ENCODE measurements at regions not wholly inside any gene's neighbourhood (a gene's known extent, or its start where the extent isn't known, plus 50 kb on each side); places are given as distances from the start of the nearest gene placed in this dataset.

GRCh38 chr6:164563924-164564323, 745.5 kb downstream of the C6orf118 start:
- Histone ChIP-seq H3K4me3 (ENCODE audit: low read depth, low read length) (no peak overlapping the region), H3K4me1 (ENCODE audit: control insufficient read depth, insufficient read depth, low read length) (no peaks in the 10 kb centered on the region; the same call in 1 of the 2 replicates), H3K9ac (ENCODE audit: low read depth, low read length) (no peak overlapping the region), H3K27me3 (ENCODE audit: control insufficient read depth, insufficient read depth, low read length) (no peaks in the 10 kb centered on the region), H3K9me3 (ENCODE audit: control insufficient read depth, insufficient read depth, low read length) (peaks cover 30% of the 10 kb centered on the region), H3K36me3 (ENCODE audit: control insufficient read depth, insufficient read depth, low read length) (no peaks in the 10 kb centered on the region), H3K27ac (ENCODE audit: low read depth, low read length) (no peak overlapping the region)

DNA sequence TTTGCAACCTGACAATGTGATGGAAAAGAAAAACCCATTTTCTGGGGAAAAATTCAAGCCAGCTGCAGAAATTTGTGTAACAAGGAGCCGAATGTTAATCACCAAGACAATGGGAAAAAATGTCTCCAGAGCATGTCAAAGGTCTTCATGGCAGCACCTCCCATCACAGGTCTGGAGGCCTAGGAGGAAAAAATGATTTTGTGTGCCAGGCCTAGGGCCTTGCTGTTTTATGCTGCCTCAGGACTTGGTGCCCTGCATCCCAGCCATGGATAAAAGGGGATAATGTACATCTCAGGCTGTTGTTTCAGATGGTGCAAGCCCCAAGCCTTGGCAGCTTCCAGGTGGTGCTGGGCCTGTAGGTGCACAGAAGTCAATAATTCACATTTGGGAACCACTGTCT, 747.7 kb downstream of the C6orf118 start:
- H3K36me3 ChIP-seq (ENCODE audit: control insufficient read depth, insufficient read depth, low read length) = no peaks in the 10 kb centered on the region
- H3K27ac ChIP-seq (ENCODE audit: low read depth, low read length) = no peak overlapping the region
- H3K27me3 ChIP-seq (ENCODE audit: control insufficient read depth, insufficient read depth, low read length) = no peaks in the 10 kb centered on the region
- peaks cover 30% of the 10 kb centered on the region for H3K9me3 ChIP-seq (ENCODE audit: control insufficient read depth, insufficient read depth, low read length)
- no peaks in the 10 kb centered on the region for H3K4me1 ChIP-seq (ENCODE audit: control insufficient read depth, insufficient read depth, low read length)
- H3K4me3 ChIP-seq (ENCODE audit: low read depth, low read length) = no peak overlapping the region
- H3K9ac ChIP-seq (ENCODE audit: low read depth, low read length) = no peak overlapping the region

GRCh38 chr6:164554700-164555476, 754.5 kb downstream of the C6orf118 start:
- Histone ChIP-seq H3K9me3 (ENCODE audit: control insufficient read depth, insufficient read depth, low read length) (no peaks in the 10 kb centered on the region; the same call in none of the 2 replicates), H3K27ac (ENCODE audit: low read depth, low read length) (no peak overlapping the region), H3K9ac (ENCODE audit: low read depth, low read length) (no peak overlapping the region), H3K27me3 (ENCODE audit: control insufficient read depth, insufficient read depth, low read length) (no peaks in the 10 kb centered on the region), H3K4me3 (ENCODE audit: low read depth, low read length) (no peak overlapping the region), H3K4me1 (ENCODE audit: control insufficient read depth, insufficient read depth, low read length) (peaks cover 3% of the 10 kb centered on the region; the same call in 1 of the 2 replicates), H3K36me3 (ENCODE audit: control insufficient read depth, insufficient read depth, low read length) (no peaks in the 10 kb centered on the region)

DNA sequence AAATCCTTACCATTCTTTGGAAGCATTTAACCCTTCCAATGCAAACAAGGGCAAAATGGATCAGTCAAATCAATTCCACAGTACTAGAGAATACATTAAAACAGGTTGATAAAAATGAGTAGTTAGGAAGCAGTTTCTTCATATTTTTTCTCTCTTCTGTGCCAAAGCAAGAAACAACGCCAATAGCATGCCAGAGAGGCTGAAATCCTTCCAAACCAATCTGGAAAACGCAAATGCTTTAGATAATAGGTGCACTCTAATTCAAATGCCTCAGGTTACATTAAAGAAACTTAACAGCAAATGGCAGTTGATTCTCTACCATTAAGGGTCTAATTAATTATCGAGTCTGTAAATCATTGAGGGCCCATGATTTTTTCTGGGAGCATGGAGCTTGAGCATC, 755.2 kb downstream of the C6orf118 start:
- Histone ChIP-seq H3K27ac (ENCODE audit: low read depth, low read length) (no peak overlapping the region), H3K27me3 (ENCODE audit: control insufficient read depth, insufficient read depth, low read length) (no peaks in the 10 kb centered on the region), H3K4me3 (ENCODE audit: low read depth, low read length) (no peak overlapping the region), H3K36me3 (ENCODE audit: control insufficient read depth, insufficient read depth, low read length) (no peaks in the 10 kb centered on the region), H3K9me3 (ENCODE audit: control insufficient read depth, insufficient read depth, low read length) (no peaks in the 10 kb centered on the region; the same call in 1 of the 2 replicates), H3K9ac (ENCODE audit: low read depth, low read length) (no peak overlapping the region), H3K4me1 (ENCODE audit: control insufficient read depth, insufficient read depth, low read length) (peaks cover 3% of the 10 kb centered on the region; the same call in 1 of the 2 replicates)

GRCh38 chr6:164551706-164552105, 757.7 kb downstream of the C6orf118 start:
- Histone ChIP-seq H3K4me1 (ENCODE audit: control insufficient read depth, insufficient read depth, low read length) (peaks cover 3% of the 10 kb centered on the region; the same call in 1 of the 2 replicates), H3K27me3 (ENCODE audit: control insufficient read depth, insufficient read depth, low read length) (no peaks in the 10 kb centered on the region), H3K9ac (ENCODE audit: low read depth, low read length) (no peak overlapping the region), H3K4me3 (ENCODE audit: low read depth, low read length) (no peak overlapping the region), H3K27ac (ENCODE audit: low read depth, low read length) (no peak overlapping the region), H3K9me3 (ENCODE audit: control insufficient read depth, insufficient read depth, low read length) (no peaks in the 10 kb centered on the region), H3K36me3 (ENCODE audit: control insufficient read depth, insufficient read depth, low read length) (no peaks in the 10 kb centered on the region)

DNA sequence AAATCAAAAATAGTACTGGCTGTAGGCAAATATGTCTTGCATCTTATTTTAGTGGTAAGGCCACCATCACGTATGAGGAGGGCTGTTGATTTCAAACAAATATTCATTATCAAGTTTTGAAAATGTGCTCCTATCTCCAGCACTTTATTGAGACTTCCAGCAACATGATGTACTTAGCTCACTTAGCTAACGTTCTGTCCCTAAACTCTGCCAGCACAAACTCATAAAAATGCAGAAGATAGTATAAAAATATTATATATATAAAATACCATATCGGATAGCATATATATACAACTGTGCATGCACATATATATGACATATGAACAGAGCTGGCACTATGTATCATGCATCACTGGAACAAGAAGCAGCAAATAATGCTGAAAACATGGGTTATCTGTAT, 762.3 kb downstream of the C6orf118 start:
- H3K27me3 ChIP-seq (ENCODE audit: control insufficient read depth, insufficient read depth, low read length) = no peaks in the 10 kb centered on the region
- H3K4me1 ChIP-seq (ENCODE audit: control insufficient read depth, insufficient read depth, low read length) = no peaks in the 10 kb centered on the region
- no peaks in the 10 kb centered on the region for H3K9me3 ChIP-seq (ENCODE audit: control insufficient read depth, insufficient read depth, low read length)
- no peak overlapping the region for H3K4me3 ChIP-seq (ENCODE audit: low read depth, low read length)
- H3K27ac ChIP-seq (ENCODE audit: low read depth, low read length) = no peak overlapping the region
- no peaks in the 10 kb centered on the region for H3K36me3 ChIP-seq (ENCODE audit: control insufficient read depth, insufficient read depth, low read length)
- no peak overlapping the region for H3K9ac ChIP-seq (ENCODE audit: low read depth, low read length)

- Histone ChIP-seq H3K27me3 (ENCODE audit: control insufficient read depth, insufficient read depth, low read length) (no peaks in the 10 kb centered on the region), H3K4me1 (ENCODE audit: control insufficient read depth, insufficient read depth, low read length) (no peaks in the 10 kb centered on the region), H3K27ac (ENCODE audit: low read depth, low read length) (no peak overlapping the region), H3K4me3 (ENCODE audit: low read depth, low read length) (no peak overlapping the region), H3K9me3 (ENCODE audit: control insufficient read depth, insufficient read depth, low read length) (no peaks in the 10 kb centered on the region), H3K9ac (ENCODE audit: low read depth, low read length) (no peak overlapping the region), H3K36me3 (ENCODE audit: control insufficient read depth, insufficient read depth, low read length) (no peaks in the 10 kb centered on the region)
Observed at GRCh38 chr6:164546263-164546662, 763.1 kb downstream of the C6orf118 start.

DNA sequence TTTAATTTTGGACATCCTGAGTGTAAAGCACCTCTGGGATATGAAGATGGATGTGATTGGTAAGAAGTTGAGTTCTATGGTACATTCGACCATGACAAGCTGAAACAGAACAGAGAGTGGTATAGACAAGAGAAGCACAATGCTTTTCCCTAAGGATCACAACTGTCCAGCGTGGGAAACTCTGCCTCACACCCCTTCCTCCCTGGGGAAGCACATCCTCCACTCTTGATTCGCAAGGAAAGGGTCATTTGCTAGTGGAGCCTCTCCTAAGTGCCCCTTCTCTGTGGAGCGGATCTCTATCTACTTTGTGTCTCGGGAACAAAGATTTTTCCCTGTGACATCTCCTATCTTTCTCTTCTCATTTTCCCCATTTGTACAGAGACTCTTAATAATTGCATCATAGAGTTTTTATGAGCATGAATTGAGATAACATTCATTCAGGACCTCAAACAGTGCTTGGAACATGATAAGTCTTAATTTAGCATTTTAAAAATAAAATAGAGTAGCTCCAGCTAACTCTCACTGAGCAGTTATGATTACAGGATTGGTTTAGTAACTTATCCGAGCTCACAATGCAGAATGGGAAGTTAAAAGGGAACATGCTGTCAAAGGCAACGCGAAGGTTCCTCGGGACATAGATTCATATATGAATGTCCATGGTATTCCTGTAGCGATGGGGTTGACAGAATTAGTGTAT, 775.2 kb downstream of the C6orf118 start:
- Histone ChIP-seq H3K27ac (ENCODE audit: low read depth, low read length) (no peak overlapping the region), H3K4me3 (ENCODE audit: low read depth, low read length) (no peak overlapping the region), H3K27me3 (ENCODE audit: control insufficient read depth, insufficient read depth, low read length) (no peaks in the 10 kb centered on the region), H3K4me1 (ENCODE audit: control insufficient read depth, insufficient read depth, low read length) (no peaks in the 10 kb centered on the region), H3K9me3 (ENCODE audit: control insufficient read depth, insufficient read depth, low read length) (no peaks in the 10 kb centered on the region), H3K9ac (ENCODE audit: low read depth, low read length) (no peak overlapping the region), H3K36me3 (ENCODE audit: control insufficient read depth, insufficient read depth, low read length) (no peaks in the 10 kb centered on the region)

DNA sequence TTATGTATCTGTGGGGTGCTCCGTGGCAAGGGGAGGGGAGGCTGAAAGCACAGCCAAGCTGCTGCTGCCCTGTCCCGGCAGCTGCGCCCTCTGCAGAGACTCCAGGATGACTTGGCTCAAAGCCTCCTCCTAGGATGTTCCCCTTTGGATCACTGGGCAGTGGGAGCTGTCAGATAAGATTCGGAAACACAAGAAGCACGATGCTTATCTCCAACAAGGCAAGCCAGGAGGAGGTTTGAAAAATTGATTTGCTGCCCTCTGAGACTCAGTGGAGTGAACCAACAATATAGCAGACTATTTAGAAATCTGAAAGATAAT, 776.4 kb downstream of the C6orf118 start:
- H3K27me3 ChIP-seq (ENCODE audit: control insufficient read depth, insufficient read depth, low read length) = no peaks in the 10 kb centered on the region
- H3K27ac ChIP-seq (ENCODE audit: low read depth, low read length) = no peak overlapping the region
- H3K36me3 ChIP-seq (ENCODE audit: control insufficient read depth, insufficient read depth, low read length) = no peaks in the 10 kb centered on the region
- H3K9ac ChIP-seq (ENCODE audit: low read depth, low read length) = no peak overlapping the region
- H3K9me3 ChIP-seq (ENCODE audit: control insufficient read depth, insufficient read depth, low read length) = no peaks in the 10 kb centered on the region
- H3K4me3 ChIP-seq (ENCODE audit: low read depth, low read length) = no peak overlapping the region
- H3K4me1 ChIP-seq (ENCODE audit: control insufficient read depth, insufficient read depth, low read length) = no peaks in the 10 kb centered on the region

DNA sequence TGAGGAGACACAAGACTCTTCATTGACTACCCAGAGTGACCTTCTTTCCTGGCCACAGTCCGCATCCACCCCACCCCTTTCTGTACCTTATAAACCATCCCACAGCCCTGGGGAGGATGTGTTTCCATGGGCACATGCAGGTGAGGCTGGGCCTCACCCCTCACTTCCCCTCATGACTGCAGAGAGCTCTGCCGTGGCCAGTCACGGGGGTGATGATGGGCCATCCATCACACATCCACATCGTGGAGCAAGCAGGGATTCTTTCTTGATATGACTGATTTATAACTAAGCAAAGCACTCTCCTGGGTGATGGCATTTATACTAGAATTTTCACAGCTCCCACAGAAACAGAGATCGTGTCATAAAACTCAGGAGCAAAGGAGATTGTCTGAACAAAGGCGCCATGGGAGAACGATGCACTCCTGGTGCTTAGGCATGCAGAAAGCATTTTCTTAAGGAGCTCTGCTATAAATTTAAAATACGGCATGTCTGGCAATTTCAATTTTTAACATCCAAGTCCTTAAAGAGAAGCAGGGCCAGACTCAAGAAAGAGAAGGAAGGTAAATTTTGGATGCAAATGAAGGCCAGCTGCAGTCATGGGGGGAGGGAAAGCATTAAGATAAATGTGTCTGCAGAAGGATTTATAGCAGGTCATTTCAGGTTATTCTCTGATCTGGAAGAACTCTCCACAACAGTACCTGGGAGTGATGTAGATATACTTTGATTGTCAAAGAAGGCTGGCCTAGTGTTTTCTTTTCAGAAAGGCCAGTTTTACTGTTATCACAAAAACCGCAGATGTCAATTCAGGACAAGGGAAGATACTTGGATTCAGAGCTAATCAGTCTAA, 777.0 kb downstream of the C6orf118 start:
- Histone ChIP-seq H3K9me3 (ENCODE audit: control insufficient read depth, insufficient read depth, low read length) (peaks cover 3% of the 10 kb centered on the region; the same call in 1 of the 2 replicates), H3K9ac (ENCODE audit: low read depth, low read length) (no peak overlapping the region), H3K36me3 (ENCODE audit: control insufficient read depth, insufficient read depth, low read length) (no peaks in the 10 kb centered on the region), H3K27me3 (ENCODE audit: control insufficient read depth, insufficient read depth, low read length) (no peaks in the 10 kb centered on the region), H3K4me3 (ENCODE audit: low read depth, low read length) (no peak overlapping the region), H3K4me1 (ENCODE audit: control insufficient read depth, insufficient read depth, low read length) (no peaks in the 10 kb centered on the region), H3K27ac (ENCODE audit: low read depth, low read length) (no peak overlapping the region)

DNA sequence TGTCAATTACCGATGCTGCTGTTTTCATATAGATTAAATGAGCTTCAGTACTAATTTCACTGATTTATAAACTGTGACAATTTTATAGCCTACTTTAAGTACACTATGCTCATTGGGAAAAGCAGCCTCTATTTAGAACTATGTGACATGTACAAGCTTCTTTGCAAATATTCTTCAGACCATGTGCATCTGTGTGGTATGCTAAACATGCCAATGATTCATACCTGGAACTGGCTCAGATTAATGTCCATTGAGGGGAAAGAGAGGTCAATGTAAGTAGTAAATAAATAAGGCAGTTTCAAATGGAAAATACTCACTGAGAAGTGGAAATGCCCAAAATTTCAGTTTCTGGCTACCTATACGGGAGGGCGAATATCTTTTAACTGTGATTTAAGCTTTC, 777.7 kb downstream of the C6orf118 start:
- Histone ChIP-seq H3K36me3 (ENCODE audit: control insufficient read depth, insufficient read depth, low read length) (no peaks in the 10 kb centered on the region), H3K4me3 (ENCODE audit: low read depth, low read length) (no peak overlapping the region), H3K9ac (ENCODE audit: low read depth, low read length) (no peak overlapping the region)

More for the DNA sequence above, 777.7 kb downstream of the C6orf118 start:
- Histone ChIP-seq H3K27ac (ENCODE audit: low read depth, low read length) (no peak overlapping the region), H3K9me3 (ENCODE audit: control insufficient read depth, insufficient read depth, low read length) (peaks cover 7% of the 10 kb centered on the region), H3K27me3 (ENCODE audit: control insufficient read depth, insufficient read depth, low read length) (no peaks in the 10 kb centered on the region), H3K4me1 (ENCODE audit: control insufficient read depth, insufficient read depth, low read length) (no peaks in the 10 kb centered on the region)

All from HUES48 (cell line).